Central memory CD8-positive, alpha-beta T cell (primary cell): ENCODE measurements at regions not wholly inside any gene's neighbourhood (a gene's known extent, or its start where the extent isn't known, plus 50 kb on each side); places are given as distances from the start of the nearest gene placed in this dataset.

Experiments used
- ATAC-seq: fragments of 150-1000 bp; cut with Tn5 transposase; replicated peaks from 2 replicates; pipeline ENCODE4 v1.10.0; 2022; ENCODE audit warnings: mild to moderate bottlenecking, moderate FRiP score, moderate number of reproducible peaks; ENCODE audit not compliant: poor library complexity, severe bottlenecking; ENCODE audit errors: extremely low read depth
- DNase-seq, 2 donors: peaks; one replicate each; pipeline ENCODE4 v3.0.0; 2021; ENCODE audit warnings: low spot score in 2 of 2
- H3K27ac Mint-ChIP-seq: one replicate; pipeline ENCODE4 v1.8.0; 2022; ENCODE audit warnings: low read depth, mild to moderate bottlenecking, moderate library complexity, mixed read lengths
- H3K27me3 Mint-ChIP-seq: one replicate; pipeline ENCODE4 v1.8.0; 2022; ENCODE audit warnings: mixed read lengths
- H3K36me3 Mint-ChIP-seq: one replicate; pipeline ENCODE4 v1.8.0; 2022; ENCODE audit warnings: mild to moderate bottlenecking, moderate library complexity, mixed read lengths; ENCODE audit not compliant: insufficient read depth
- H3K4me1 Mint-ChIP-seq: one replicate; pipeline ENCODE4 v1.8.0; 2022; ENCODE audit warnings: mixed read lengths
- H3K4me3 Mint-ChIP-seq: one replicate; pipeline ENCODE4 v1.8.0; 2022; ENCODE audit warnings: mild to moderate bottlenecking, moderate library complexity, mixed read lengths
- H3K9me3 Mint-ChIP-seq: one replicate; pipeline ENCODE4 v1.8.0; 2022; ENCODE audit warnings: mixed read lengths

- Mint-ChIP-seq H3K36me3 (no peaks in the 10 kb centered on the region), H3K4me1 (no peaks in the 10 kb centered on the region), H3K4me3 (no peak overlapping the region), H3K27ac (no peak overlapping the region), H3K27me3 (no peaks in the 10 kb centered on the region), H3K9me3 (peaks cover 23% of the 10 kb centered on the region)
- ATAC-seq (no peak), DNase-seq (no peak)
Measured at GRCh38 chr12:87160848-87161601, 868.2 kb downstream of the C12orf50 start.

- no peak overlapping the region for H3K4me3 Mint-ChIP-seq
- no peaks in the 10 kb centered on the region for H3K36me3 Mint-ChIP-seq
- no peaks in the 10 kb centered on the region for H3K4me1 Mint-ChIP-seq
- ATAC-seq: no peak
- no peaks in the 10 kb centered on the region for H3K27me3 Mint-ChIP-seq
- no peak overlapping the region for H3K27ac Mint-ChIP-seq
- DNase-seq: no peak
- peaks cover 6% of the 10 kb centered on the region for H3K9me3 Mint-ChIP-seq
Measured at GRCh38 chr12:87157791-87158190, 871.4 kb downstream of the C12orf50 start.

GRCh38 chr12:87155621-87156020 is 873.6 kb downstream of the C12orf50 start:
- ATAC-seq (no peak), DNase-seq (no peak)
- Mint-ChIP-seq H3K9me3 (peaks cover 6% of the 10 kb centered on the region), H3K27me3 (no peaks in the 10 kb centered on the region), H3K4me3 (no peak overlapping the region), H3K4me1 (no peaks in the 10 kb centered on the region), H3K36me3 (no peaks in the 10 kb centered on the region), H3K27ac (no peak overlapping the region)

- Mint-ChIP-seq H3K36me3 (no peaks in the 10 kb centered on the region), H3K27me3 (no peaks in the 10 kb centered on the region), H3K27ac (no peak overlapping the region), H3K4me3 (no peak overlapping the region), H3K4me1 (no peaks in the 10 kb centered on the region), H3K9me3 (peaks cover 22% of the 10 kb centered on the region)
- ATAC-seq (no peak), DNase-seq (no peak)
Measured at GRCh38 chr12:87152841-87153528, 876.2 kb downstream of the C12orf50 start.

GRCh38 chr12:87152075-87152474 is 877.1 kb downstream of the C12orf50 start:
- H3K4me1 Mint-ChIP-seq: no peaks in the 10 kb centered on the region
- ATAC-seq (no peak), DNase-seq (no peak)
- no peaks in the 10 kb centered on the region for H3K36me3 Mint-ChIP-seq
- H3K27me3 Mint-ChIP-seq: no peaks in the 10 kb centered on the region
- no peak overlapping the region for H3K27ac Mint-ChIP-seq
- peaks cover 29% of the 10 kb centered on the region for H3K9me3 Mint-ChIP-seq
- H3K4me3 Mint-ChIP-seq: no peak overlapping the region

- no peak for DNase-seq
- Mint-ChIP-seq H3K9me3 (peaks cover 38% of the 10 kb centered on the region), H3K4me3 (no peak overlapping the region), H3K36me3 (no peaks in the 10 kb centered on the region), H3K27ac (no peak overlapping the region), H3K4me1 (no peaks in the 10 kb centered on the region), H3K27me3 (no peaks in the 10 kb centered on the region)
- no peak for ATAC-seq
Measured at GRCh38 chr12:87150969-87151662, 878.1 kb downstream of the C12orf50 start.

GRCh38 chr12:87142342-87142741 is 886.2 kb upstream of the MGAT4C start:
- peaks cover 18% of the 10 kb centered on the region for H3K9me3 Mint-ChIP-seq
- no peaks in the 10 kb centered on the region for H3K4me1 Mint-ChIP-seq
- H3K27ac Mint-ChIP-seq: no peak overlapping the region
- ATAC-seq (no peak), DNase-seq (no peak)
- no peaks in the 10 kb centered on the region for H3K36me3 Mint-ChIP-seq
- H3K27me3 Mint-ChIP-seq: no peaks in the 10 kb centered on the region
- no peak overlapping the region for H3K4me3 Mint-ChIP-seq

- Mint-ChIP-seq H3K4me3 (no peak overlapping the region), H3K27me3 (no peaks in the 10 kb centered on the region)
Measured at GRCh38 chr12:87141091-87141490, 884.9 kb upstream of the MGAT4C start.

GRCh38 chr12:87140262-87140661 is 884.1 kb upstream of the MGAT4C start:
- Mint-ChIP-seq H3K9me3 (peaks cover 6% of the 10 kb centered on the region), H3K27me3 (no peaks in the 10 kb centered on the region), H3K36me3 (no peaks in the 10 kb centered on the region)

More at GRCh38 chr12:87141091-87141490, 884.9 kb upstream of the MGAT4C start:
- no peak for ATAC-seq
- H3K4me1 Mint-ChIP-seq: no peaks in the 10 kb centered on the region
- H3K9me3 Mint-ChIP-seq: peaks cover 6% of the 10 kb centered on the region
- H3K36me3 Mint-ChIP-seq: no peaks in the 10 kb centered on the region
- H3K27ac Mint-ChIP-seq: no peak overlapping the region
- no peak for DNase-seq

GRCh38 chr12:87137220-87137619 is 881.0 kb upstream of the MGAT4C start:
- Mint-ChIP-seq H3K4me1 (no peaks in the 10 kb centered on the region), H3K27me3 (no peaks in the 10 kb centered on the region), H3K9me3 (peaks cover 12% of the 10 kb centered on the region), H3K36me3 (peaks cover 2% of the 10 kb centered on the region), H3K4me3 (no peak overlapping the region), H3K27ac (no peak overlapping the region)
- DNase-seq (no peak), ATAC-seq (no peak)

More at GRCh38 chr12:87140262-87140661, 884.1 kb upstream of the MGAT4C start:
- no peak overlapping the region for H3K4me3 Mint-ChIP-seq
- H3K4me1 Mint-ChIP-seq: no peaks in the 10 kb centered on the region
- no peak overlapping the region for H3K27ac Mint-ChIP-seq
- no peak for DNase-seq
- ATAC-seq: no peak

GRCh38 chr12:87136330-87136976 is 880.3 kb upstream of the MGAT4C start:
- no peak overlapping the region for H3K27ac Mint-ChIP-seq
- DNase-seq (no peak), ATAC-seq (no peak)
- H3K27me3 Mint-ChIP-seq: no peaks in the 10 kb centered on the region
- peaks cover 12% of the 10 kb centered on the region for H3K9me3 Mint-ChIP-seq
- no peaks in the 10 kb centered on the region for H3K4me1 Mint-ChIP-seq
- no peak overlapping the region for H3K4me3 Mint-ChIP-seq
- H3K36me3 Mint-ChIP-seq: peaks cover 2% of the 10 kb centered on the region

- Mint-ChIP-seq H3K27me3 (no peaks in the 10 kb centered on the region), H3K4me3 (no peak overlapping the region), H3K9me3 (peaks cover 7% of the 10 kb centered on the region), H3K4me1 (no peaks in the 10 kb centered on the region), H3K27ac (no peak overlapping the region), H3K36me3 (no peaks in the 10 kb centered on the region)
- no peak for ATAC-seq
- DNase-seq: no peak
Measured at GRCh38 chr12:87127272-87127671, 871.1 kb upstream of the MGAT4C start.
